NT2/D1 (cell line): ENCODE measurements at regions not wholly inside any gene's neighbourhood (a gene's known extent, or its start where the extent isn't known, plus 50 kb on each side); places are given as distances from the start of the nearest gene placed in this dataset.

Experiments used
- SUZ12 ChIP-seq: IDR thresholded peaks from 2 replicates; pipeline ENCODE4 v1.6.1; 2011; ENCODE audit not compliant: insufficient read length, insufficient read depth; ENCODE audit errors: extremely low read depth
- YY1 ChIP-seq: IDR thresholded peaks from 2 replicates; pipeline ENCODE4 v1.6.1; 2011; ENCODE audit not compliant: insufficient read length, insufficient read depth

DNA sequence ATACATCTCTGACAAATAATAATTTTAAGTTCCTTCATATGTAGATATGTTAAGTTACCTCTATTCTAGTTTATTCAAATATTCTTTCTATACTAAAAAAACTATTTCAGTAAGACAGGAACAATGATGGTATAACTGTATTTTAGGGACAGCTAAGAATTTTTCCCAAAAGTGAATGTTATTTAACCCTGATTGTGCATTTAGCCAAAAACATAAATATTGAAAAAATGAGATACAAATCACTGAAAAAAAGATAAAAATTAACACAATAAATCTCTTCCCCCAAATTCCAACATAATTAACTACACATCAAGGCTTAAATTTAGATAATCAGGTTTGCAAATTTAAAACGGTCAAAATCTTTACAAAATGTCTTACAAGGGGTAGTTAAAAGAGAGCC lies 58.1 kb downstream of the KCNRG start:
- TF ChIP-seq SUZ12 = no peak
- TF ChIP-seq YY1 = no peak
